ENCODE measurements at regions not wholly inside any gene's neighbourhood (a gene's known extent, or its start where the extent isn't known, plus 50 kb on each side); places are given as distances from the start of the nearest gene placed in this dataset.
A peak's percentile ranks its signal among the peaks of the same experiment; 100 is the strongest.

DNA sequence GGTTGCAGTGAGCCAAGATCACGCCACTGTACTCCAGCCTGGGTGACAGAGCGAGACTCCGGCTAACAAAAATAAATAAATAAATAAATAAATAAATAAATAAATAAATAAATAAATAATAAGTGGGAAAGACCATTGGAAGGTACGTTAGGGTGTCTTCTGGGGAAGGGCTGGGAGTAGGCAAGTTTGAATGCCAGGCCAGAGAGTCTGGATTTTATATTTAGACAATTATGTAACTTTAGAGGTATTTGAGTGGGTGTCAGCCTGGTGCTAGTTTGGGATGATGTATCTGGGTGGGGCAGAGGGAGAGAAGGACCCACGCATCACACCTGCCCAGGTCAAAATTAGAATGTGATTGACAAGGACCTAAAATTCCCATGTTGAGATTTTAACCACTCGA lies 73.1 kb upstream of the PRNP start:
- Mint-ChIP-seq H3K4me3 (no peak overlapping the region), H3K4me1 (peaks cover 7% of the 10 kb centered on the region), H3K9me3 (no peaks in the 10 kb centered on the region), H3K27ac (no peak overlapping the region), H3K36me3 (no peaks in the 10 kb centered on the region), H3K27me3 (ENCODE audit: low read depth) (peaks cover 8% of the 10 kb centered on the region)
- TF ChIP-seq, protein P1, sequence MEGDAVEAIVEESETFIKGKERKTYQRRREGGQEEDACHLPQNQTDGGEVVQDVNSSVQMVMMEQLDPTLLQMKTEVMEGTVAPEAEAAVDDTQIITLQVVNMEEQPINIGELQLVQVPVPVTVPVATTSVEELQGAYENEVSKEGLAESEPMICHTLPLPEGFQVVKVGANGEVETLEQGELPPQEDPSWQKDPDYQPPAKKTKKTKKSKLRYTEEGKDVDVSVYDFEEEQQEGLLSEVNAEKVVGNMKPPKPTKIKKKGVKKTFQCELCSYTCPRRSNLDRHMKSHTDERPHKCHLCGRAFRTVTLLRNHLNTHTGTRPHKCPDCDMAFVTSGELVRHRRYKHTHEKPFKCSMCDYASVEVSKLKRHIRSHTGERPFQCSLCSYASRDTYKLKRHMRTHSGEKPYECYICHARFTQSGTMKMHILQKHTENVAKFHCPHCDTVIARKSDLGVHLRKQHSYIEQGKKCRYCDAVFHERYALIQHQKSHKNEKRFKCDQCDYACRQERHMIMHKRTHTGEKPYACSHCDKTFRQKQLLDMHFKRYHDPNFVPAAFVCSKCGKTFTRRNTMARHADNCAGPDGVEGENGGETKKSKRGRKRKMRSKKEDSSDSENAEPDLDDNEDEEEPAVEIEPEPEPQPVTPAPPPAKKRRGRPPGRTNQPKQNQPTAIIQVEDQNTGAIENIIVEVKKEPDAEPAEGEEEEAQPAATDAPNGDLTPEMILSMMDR (IDR thresholded peaks at IDR 0.05; ENCODE audit: unreplicated experiment): no peak
- no peak for DNase-seq (ENCODE audit: low spot score in 2 of 2, unreplicated experiment in 2 of 2)

DNA sequence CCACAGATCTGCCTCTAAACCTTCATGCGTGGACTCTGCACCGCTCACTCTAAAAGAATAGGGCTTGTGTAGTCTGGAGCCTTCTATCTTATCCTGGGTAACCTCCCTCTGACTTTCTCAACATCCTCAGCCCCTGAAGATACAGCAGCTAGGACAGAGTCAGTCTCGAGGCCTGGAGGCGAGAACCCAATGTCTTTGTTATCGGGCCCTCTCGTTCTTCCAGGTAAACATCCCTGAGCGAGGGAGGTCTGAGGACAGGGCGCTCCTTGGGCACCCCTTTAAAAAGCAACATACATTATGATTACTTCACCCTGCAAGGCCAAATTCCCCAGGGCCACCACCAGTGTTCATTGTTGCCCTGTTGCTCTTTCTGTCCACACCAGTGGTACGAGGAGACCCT lies 75.4 kb upstream of the PRNP start:
- DNase-seq (ENCODE audit: low spot score in 2 of 2, unreplicated experiment in 2 of 2): no peak
- no peaks in the 10 kb centered on the region for H3K9me3 Mint-ChIP-seq
- TF ChIP-seq, protein P1 (IDR thresholded peaks at IDR 0.05; ENCODE audit: unreplicated experiment): no peak
- H3K4me3 Mint-ChIP-seq: no peak overlapping the region
- H3K36me3 Mint-ChIP-seq: no peaks in the 10 kb centered on the region
- peaks cover 7% of the 10 kb centered on the region for H3K4me1 Mint-ChIP-seq
- H3K27ac Mint-ChIP-seq: no peak overlapping the region
- peaks cover 14% of the 10 kb centered on the region for H3K27me3 Mint-ChIP-seq (ENCODE audit: low read depth)

DNA sequence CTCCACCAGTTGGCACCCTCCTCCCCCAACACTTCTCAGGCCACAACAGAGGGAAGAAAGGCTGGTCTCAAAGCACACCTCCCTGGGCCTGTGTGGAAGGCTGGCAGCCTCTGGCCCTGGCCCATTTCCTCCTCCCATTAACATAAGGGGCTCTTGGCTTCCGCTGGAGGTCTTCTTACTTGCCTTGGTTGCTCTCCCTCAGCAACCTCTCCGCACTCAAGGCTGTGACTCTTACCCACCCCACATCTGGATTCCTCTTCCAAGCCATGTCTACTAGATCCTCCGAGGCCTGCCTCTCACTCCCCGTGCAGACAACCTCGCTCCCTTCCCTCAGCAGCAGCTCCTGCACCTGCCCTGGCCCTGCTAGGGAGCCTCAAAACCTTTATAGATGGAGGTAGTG lies 76.7 kb upstream of the PRNP start:
- DNase-seq (ENCODE audit: low spot score in 2 of 2, unreplicated experiment in 2 of 2): no peak
- no peak overlapping the region for H3K27ac Mint-ChIP-seq
- H3K4me1 Mint-ChIP-seq: peaks cover 11% of the 10 kb centered on the region
- H3K4me3 Mint-ChIP-seq: no peak overlapping the region
- H3K36me3 Mint-ChIP-seq: no peaks in the 10 kb centered on the region
- TF ChIP-seq, protein P1 (IDR thresholded peaks at IDR 0.05; ENCODE audit: unreplicated experiment): no peak
- H3K27me3 Mint-ChIP-seq (ENCODE audit: low read depth): peaks cover 22% of the 10 kb centered on the region
- H3K9me3 Mint-ChIP-seq: no peaks in the 10 kb centered on the region

DNA sequence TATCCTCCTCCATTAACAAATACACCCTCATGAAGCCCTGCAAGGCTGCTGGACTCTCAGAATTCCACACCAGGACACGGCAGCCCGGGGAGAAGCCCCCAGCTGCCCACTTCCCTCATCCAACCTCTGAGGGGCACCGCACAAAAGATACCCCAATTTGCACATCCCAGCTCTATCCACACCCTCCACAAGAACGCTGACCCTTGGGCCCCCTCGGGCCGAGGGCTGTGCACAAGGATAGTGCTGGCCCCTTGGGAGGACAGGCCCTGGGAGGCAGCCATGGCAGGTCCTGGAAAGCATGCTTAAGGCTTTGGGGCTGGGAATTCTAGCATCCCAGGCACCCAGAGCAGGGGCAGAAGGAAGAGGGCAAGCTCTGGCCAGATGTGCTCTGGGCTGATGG lies 77.4 kb upstream of the PRNP start:
- Mint-ChIP-seq H3K27ac (no peak overlapping the region), H3K4me3 (no peak overlapping the region), H3K36me3 (no peaks in the 10 kb centered on the region), H3K9me3 (no peaks in the 10 kb centered on the region), H3K27me3 (ENCODE audit: low read depth) (peaks cover 25% of the 10 kb centered on the region), H3K4me1 (peaks cover 7% of the 10 kb centered on the region)
- TF ChIP-seq, protein P1 (IDR thresholded peaks at IDR 0.05; ENCODE audit: unreplicated experiment): no peak
- DNase-seq (ENCODE audit: low spot score in 2 of 2, unreplicated experiment in 2 of 2): no peak

DNA sequence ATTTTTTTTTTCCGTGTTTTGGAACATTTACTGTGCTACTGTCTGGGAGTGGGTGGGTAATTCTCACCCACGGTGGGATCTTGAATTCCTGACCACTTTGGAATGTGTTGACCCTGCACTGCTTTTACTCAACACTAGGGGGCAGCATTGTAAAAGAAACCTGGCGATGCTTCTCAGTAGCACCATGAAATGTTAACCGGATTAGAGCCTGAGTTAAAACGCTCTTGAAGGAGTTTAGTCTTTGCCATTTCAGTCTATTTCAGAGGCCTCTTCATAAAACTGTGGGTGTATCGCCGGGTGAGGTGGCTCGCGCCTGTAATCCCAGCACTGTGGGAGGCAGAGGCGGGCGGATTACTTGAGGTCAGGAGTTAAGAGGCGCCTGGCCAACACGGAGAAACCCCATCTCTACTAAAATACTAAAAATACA lies 79.0 kb upstream of the PRNP start:
- no peaks in the 10 kb centered on the region for H3K9me3 Mint-ChIP-seq
- no peak overlapping the region for H3K27ac Mint-ChIP-seq
- peaks cover 34% of the 10 kb centered on the region for H3K27me3 Mint-ChIP-seq (ENCODE audit: low read depth)
- no peak overlapping the region for H3K4me3 Mint-ChIP-seq
- no peaks in the 10 kb centered on the region for H3K36me3 Mint-ChIP-seq
- DNase-seq (ENCODE audit: low spot score in 2 of 2, unreplicated experiment in 2 of 2): peak in 1 of 2 experiments; percentile 73
- H3K4me1 Mint-ChIP-seq: peaks cover 4% of the 10 kb centered on the region
- TF ChIP-seq, protein P1 (IDR thresholded peaks at IDR 0.05; ENCODE audit: unreplicated experiment): peak; percentile 99

DNA sequence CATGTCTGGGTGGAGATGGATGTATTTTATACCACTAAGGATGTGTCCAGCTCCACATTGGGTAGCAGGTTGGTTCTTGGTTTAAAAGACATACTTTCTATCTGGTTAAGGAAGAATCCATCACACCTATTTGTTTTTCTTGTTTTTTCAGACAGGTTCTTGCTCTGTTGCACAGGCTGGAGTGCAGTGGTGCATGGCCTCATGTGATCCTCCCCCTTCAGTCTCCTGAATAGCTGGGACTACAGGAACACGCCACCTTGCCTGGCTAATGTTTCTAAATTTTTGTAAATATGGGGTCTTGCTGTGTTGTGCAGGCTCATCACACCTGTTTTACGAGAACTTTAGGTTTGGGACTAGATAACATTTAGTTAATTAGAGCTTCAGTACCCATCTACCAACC lies 80.2 kb upstream of the PRNP start:
- Mint-ChIP-seq H3K4me3 (no peak overlapping the region), H3K4me1 (peaks cover 4% of the 10 kb centered on the region), H3K9me3 (no peaks in the 10 kb centered on the region), H3K27me3 (ENCODE audit: low read depth) (peaks cover 40% of the 10 kb centered on the region), H3K36me3 (no peaks in the 10 kb centered on the region), H3K27ac (no peak overlapping the region)
- no peak for DNase-seq (ENCODE audit: low spot score in 2 of 2, unreplicated experiment in 2 of 2)
- TF ChIP-seq, protein P1 (IDR thresholded peaks at IDR 0.05; ENCODE audit: unreplicated experiment): no peak

Measured in mesothelial cell of epicardium (in vitro differentiated cells).